Upper lobe of right lung (tissue), 1 donor: ENCODE measurements at regions not wholly inside any gene's neighbourhood (a gene's known extent, or its start where the extent isn't known, plus 50 kb on each side); places are given as distances from the start of the nearest gene placed in this dataset.

ENCODE experiments used
- ATAC-seq: fragments of 200-7000 bp; cut with Tn5 transposase; one replicate; pipeline ENCODE4 v1.9.1; 2020; ENCODE audit warnings: mild to moderate bottlenecking, moderate library complexity
- DNase-seq: peaks from one replicate; pipeline ENCODE4 v3.0.0-alpha.2; 2020
- H3K27ac ChIP-seq: fragments of 200-600 bp; one replicate; pipeline ENCODE4 v1.8.0; 2022
- H3K27me3 ChIP-seq: fragments of 200-600 bp; one replicate; pipeline ENCODE4 v1.8.0; 2022; ENCODE audit warnings: mild to moderate bottlenecking
- H3K36me3 ChIP-seq: fragments of 200-600 bp; one replicate; pipeline ENCODE4 v1.8.0; 2022
- H3K4me1 ChIP-seq: fragments of 200-600 bp; one replicate; pipeline ENCODE4 v1.8.0; 2022
- H3K4me3 ChIP-seq: fragments of 200-600 bp; one replicate; pipeline ENCODE4 v1.8.0; 2022; ENCODE audit warnings: mild to moderate bottlenecking
- H3K9me3 ChIP-seq: fragments of 200-600 bp; one replicate; pipeline ENCODE4 v1.8.0; 2022
- CTCF ChIP-seq: fragments of 200-600 bp; IDR thresholded peaks from one replicate; pipeline ENCODE4 v1.8.0; 2022; ENCODE audit warnings: antibody characterized with exemption
- intact Hi-C: fragments of 100-400 bp; cut with DNase I; formaldehyde crosslinking; loops from one replicate; pipeline ENCODE4 v1.11.0; 2022
- donor health status: DM: no; HTN: yes; CAD: no; lungs with severe emphysema.

DNA sequence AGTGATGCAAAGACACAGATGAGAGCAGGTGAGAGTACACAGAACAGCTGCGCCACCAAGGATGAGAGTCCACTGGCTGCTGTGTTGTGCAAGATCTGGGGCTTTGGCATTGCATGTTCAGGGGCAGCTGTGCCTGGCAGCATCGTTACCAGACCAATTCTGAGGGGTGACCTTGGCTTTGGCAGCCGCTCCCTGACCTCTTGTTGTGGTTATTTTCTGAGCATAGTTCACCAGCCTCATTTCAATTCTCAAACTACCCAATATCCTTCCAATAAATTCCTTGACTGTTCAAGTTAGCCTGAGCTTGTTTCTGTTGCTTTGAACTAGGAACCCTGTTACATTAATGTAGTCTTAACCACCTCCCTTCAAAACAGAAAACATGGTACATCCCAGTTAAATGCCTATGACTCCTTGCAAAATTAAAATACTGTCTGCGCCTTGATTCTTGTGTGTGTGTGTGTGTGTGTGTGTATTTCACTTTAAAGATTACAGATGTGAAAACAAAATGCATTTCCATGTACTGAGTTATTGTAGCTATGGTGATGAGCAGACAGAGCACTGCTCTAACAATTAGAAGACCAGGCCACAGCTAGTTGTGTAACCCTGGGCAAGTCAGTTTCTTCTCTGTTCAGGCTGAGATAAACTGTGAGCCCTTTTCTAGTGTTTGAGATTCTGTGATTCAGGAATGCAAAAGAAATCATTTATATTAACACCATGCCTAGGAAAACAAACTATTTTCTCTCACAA is 106.3 kb upstream of the GUCA2B start:
- H3K4me1 ChIP-seq, result no peaks in the 10 kb centered on the region
- ATAC-seq, result no peak
- DNase-seq, result no peak

GRCh38 chr1:42044346-42044745 is 108.9 kb upstream of the GUCA2B start:
- ATAC-seq, result no peak

More for the DNA sequence above, 106.3 kb upstream of the GUCA2B start:
- no peaks in the 10 kb centered on the region for H3K9me3 ChIP-seq
- H3K27ac ChIP-seq, result no peak overlapping the region
- H3K36me3 ChIP-seq, result no peaks in the 10 kb centered on the region
- intact Hi-C loops, result no loop called here
- TF ChIP-seq CTCF, result no peak
- H3K27me3 ChIP-seq, result no peaks in the 10 kb centered on the region
- no peak overlapping the region for H3K4me3 ChIP-seq

DNA sequence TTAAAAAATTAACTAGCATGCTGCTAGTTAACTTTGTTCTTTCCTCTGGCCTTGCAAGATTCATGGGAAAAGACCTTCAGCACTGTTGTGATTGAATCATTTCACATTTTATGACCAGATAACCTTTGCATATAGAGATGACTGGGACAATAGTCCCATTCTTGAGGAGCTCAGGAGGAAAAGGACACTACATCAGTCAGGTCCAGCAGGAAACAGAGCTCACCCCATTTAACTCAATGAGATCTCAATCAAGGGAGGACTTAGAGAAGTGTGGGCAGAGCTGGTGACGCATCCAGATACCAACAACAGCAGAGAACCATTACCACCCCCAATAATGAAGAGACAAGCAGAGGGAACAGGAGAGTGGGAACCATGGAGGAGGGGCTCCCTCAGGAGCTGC is 109.4 kb upstream of the GUCA2B start:
- no peak for DNase-seq
- no peak for TF ChIP-seq CTCF
- intact Hi-C loops, result no loop called here
- no peak overlapping the region for H3K27ac ChIP-seq
- H3K4me3 ChIP-seq, result no peak overlapping the region
- no peaks in the 10 kb centered on the region for H3K9me3 ChIP-seq
- no peaks in the 10 kb centered on the region for H3K4me1 ChIP-seq
- H3K36me3 ChIP-seq, result no peaks in the 10 kb centered on the region
- no peaks in the 10 kb centered on the region for H3K27me3 ChIP-seq
- ATAC-seq, result no peak

More at GRCh38 chr1:42044346-42044745, 108.9 kb upstream of the GUCA2B start:
- H3K36me3 ChIP-seq, result no peaks in the 10 kb centered on the region
- intact Hi-C loops, result no loop called here
- no peaks in the 10 kb centered on the region for H3K27me3 ChIP-seq
- H3K27ac ChIP-seq, result no peak overlapping the region
- no peaks in the 10 kb centered on the region for H3K4me1 ChIP-seq
- H3K9me3 ChIP-seq, result no peaks in the 10 kb centered on the region
- TF ChIP-seq CTCF, result no peak
- no peak overlapping the region for H3K4me3 ChIP-seq
- DNase-seq, result no peak

- no peak for ATAC-seq
- no peak overlapping the region for H3K4me3 ChIP-seq
- no peaks in the 10 kb centered on the region for H3K4me1 ChIP-seq
- intact Hi-C loops, result no loop called here
- no peaks in the 10 kb centered on the region for H3K9me3 ChIP-seq
- no peak overlapping the region for H3K27ac ChIP-seq
- H3K36me3 ChIP-seq, result no peaks in the 10 kb centered on the region
- no peak for TF ChIP-seq CTCF
- no peaks in the 10 kb centered on the region for H3K27me3 ChIP-seq
- DNase-seq, result no peak
Observed at GRCh38 chr1:42043182-42043581, 110.0 kb upstream of the GUCA2B start.

- intact Hi-C loops, result no loop called here
- Histone ChIP-seq H3K27ac (no peak overlapping the region), H3K9me3 (no peaks in the 10 kb centered on the region), H3K4me3 (no peak overlapping the region), H3K27me3 (no peaks in the 10 kb centered on the region), H3K4me1 (no peaks in the 10 kb centered on the region), H3K36me3 (no peaks in the 10 kb centered on the region)
- ATAC-seq (no peak), DNase-seq (no peak)
- TF ChIP-seq CTCF, result no peak
Observed at GRCh38 chr1:42041031-42041430, 112.2 kb upstream of the GUCA2B start.

DNA sequence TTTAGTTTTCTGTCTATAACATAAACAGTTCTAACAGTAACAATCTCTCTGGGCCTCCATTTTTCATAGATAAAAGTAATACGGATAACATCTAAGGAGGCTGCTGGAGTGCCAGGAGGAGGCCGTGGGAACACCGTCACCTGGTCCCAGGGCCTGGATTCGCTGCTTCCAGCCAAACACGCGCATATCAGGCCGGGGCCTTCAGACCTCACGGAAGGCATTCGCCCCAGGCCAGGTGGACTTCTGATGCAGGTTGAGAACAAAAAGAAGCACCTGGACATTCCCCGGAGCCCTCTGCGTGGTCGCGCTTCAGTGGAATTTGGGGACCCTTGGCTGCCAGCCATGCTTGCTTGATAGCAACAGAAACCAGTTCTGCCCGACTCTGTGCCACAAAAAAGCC is 113.1 kb upstream of the GUCA2B start:
- Histone ChIP-seq H3K4me1 (no peaks in the 10 kb centered on the region), H3K4me3 (no peak overlapping the region), H3K9me3 (no peaks in the 10 kb centered on the region), H3K36me3 (no peaks in the 10 kb centered on the region), H3K27ac (no peak overlapping the region), H3K27me3 (no peaks in the 10 kb centered on the region)
- DNase-seq (no peak), ATAC-seq (no peak)
- intact Hi-C loops, result no loop called here
- TF ChIP-seq CTCF, result no peak
